ENCODE measurements at regions not wholly inside any gene's neighbourhood (a gene's known extent, or its start where the extent isn't known, plus 50 kb on each side); places are given as distances from the start of the nearest gene placed in this dataset.
"Not testable (repeated sequence)": the region's sequence is repeated elsewhere in the genome, so short reads cannot be mapped to it uniquely, and the experiment has no call there.

- H3K27me3 ChIP-seq (ENCODE audit: control insufficient read depth, insufficient read depth, low read length): no peaks in the 10 kb centered on the region
- H3K4me3 ChIP-seq (ENCODE audit: low read depth, low read length): no peak overlapping the region
- no peaks in the 10 kb centered on the region for H3K9me3 ChIP-seq (ENCODE audit: control insufficient read depth, insufficient read depth, low read length)
- H3K4me1 ChIP-seq (ENCODE audit: control insufficient read depth, insufficient read depth, low read length): no peaks in the 10 kb centered on the region
- H3K9ac ChIP-seq (ENCODE audit: low read depth, low read length): no peak overlapping the region
- H3K36me3 ChIP-seq (ENCODE audit: control insufficient read depth, insufficient read depth, low read length): no peaks in the 10 kb centered on the region
Observed at GRCh38 chr7:155237730-155238129, 59.9 kb upstream of the INSIG1 start.

DNA sequence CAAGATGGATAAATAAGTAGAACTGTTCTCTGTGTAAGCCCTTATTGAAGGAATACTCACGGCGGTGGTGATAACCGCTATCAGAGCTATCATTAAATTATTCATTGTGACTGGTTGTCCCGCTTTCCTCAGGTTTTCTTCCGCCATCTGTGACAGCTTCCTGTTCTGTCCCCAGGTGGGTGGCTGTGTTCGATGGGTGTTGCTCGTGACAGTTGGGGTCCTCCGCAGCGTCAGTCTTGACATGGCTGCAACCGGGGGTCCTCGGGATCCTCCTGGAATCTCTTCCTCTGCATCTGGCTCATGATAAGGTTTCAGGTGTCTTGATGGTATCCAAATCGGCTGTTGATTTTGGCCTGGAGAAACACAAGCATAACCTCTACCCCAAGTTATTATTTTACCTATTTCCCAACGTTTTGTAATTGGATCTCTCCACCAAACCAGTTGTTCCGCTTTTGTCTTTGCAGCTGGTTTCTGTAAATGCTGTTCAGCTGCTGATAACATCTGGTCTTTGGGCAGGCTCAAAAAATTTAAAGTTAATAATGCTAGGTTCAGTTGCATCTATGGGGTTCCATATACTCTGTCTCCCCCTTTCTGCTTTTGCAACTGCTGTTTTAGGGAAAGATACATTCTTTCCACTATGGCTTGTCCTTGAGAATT is 58.1 kb upstream of the INSIG1 start:
- not testable (repeated sequence) for H3K36me3 ChIP-seq (ENCODE audit: control insufficient read depth, insufficient read depth, low read length); H3K27me3 ChIP-seq (ENCODE audit: control insufficient read depth, insufficient read depth, low read length); H3K4me3 ChIP-seq (ENCODE audit: low read depth, low read length); H3K9me3 ChIP-seq (ENCODE audit: control insufficient read depth, insufficient read depth, low read length); H3K4me1 ChIP-seq (ENCODE audit: control insufficient read depth, insufficient read depth, low read length); H3K9ac ChIP-seq (ENCODE audit: low read depth, low read length)

- Histone ChIP-seq H3K4me3 (ENCODE audit: low read depth, low read length) (no peak overlapping the region), H3K36me3 (ENCODE audit: control insufficient read depth, insufficient read depth, low read length) (no peaks in the 10 kb centered on the region), H3K4me1 (ENCODE audit: control insufficient read depth, insufficient read depth, low read length) (no peaks in the 10 kb centered on the region), H3K9ac (ENCODE audit: low read depth, low read length) (no peak overlapping the region), H3K9me3 (ENCODE audit: control insufficient read depth, insufficient read depth, low read length) (peaks cover 3% of the 10 kb centered on the region), H3K27me3 (ENCODE audit: control insufficient read depth, insufficient read depth, low read length) (no peaks in the 10 kb centered on the region)
Observed at GRCh38 chr7:155244675-155245074, 53.0 kb upstream of the INSIG1 start.

- Histone ChIP-seq H3K36me3 (ENCODE audit: control insufficient read depth, insufficient read depth, low read length) (no peaks in the 10 kb centered on the region), H3K9me3 (ENCODE audit: control insufficient read depth, insufficient read depth, low read length) (peaks cover 3% of the 10 kb centered on the region), H3K4me3 (ENCODE audit: low read depth, low read length) (no peak overlapping the region), H3K27me3 (ENCODE audit: control insufficient read depth, insufficient read depth, low read length) (no peaks in the 10 kb centered on the region), H3K4me1 (ENCODE audit: control insufficient read depth, insufficient read depth, low read length) (no peaks in the 10 kb centered on the region), H3K9ac (ENCODE audit: low read depth, low read length) (no peak overlapping the region)
Observed at GRCh38 chr7:155247479-155248365, 50.0 kb upstream of the INSIG1 start.

Data from iPS-15b (cell line).